Erythroblast (primary cell): ENCODE measurements at regions not wholly inside any gene's neighbourhood (a gene's known extent, or its start where the extent isn't known, plus 50 kb on each side); places are given as distances from the start of the nearest gene placed in this dataset.

Experiments
- DNase-seq, 2 experiments: peaks; one replicate each; lab custom pipeline; 2025; lab: John Stamatoyannopoulos, UW
- GATA1 ChIP-seq: IDR thresholded peaks from 2 replicates; pipeline ENCODE4 v1.6.1; 2011; ENCODE audit warnings: low read depth, mild to moderate bottlenecking, control low read depth, low read length, moderate library complexity
- POLR2A ChIP-seq: IDR thresholded peaks from 2 replicates; pipeline ENCODE4 v1.6.1; 2011; ENCODE audit warnings: mild to moderate bottlenecking, low read length

DNA sequence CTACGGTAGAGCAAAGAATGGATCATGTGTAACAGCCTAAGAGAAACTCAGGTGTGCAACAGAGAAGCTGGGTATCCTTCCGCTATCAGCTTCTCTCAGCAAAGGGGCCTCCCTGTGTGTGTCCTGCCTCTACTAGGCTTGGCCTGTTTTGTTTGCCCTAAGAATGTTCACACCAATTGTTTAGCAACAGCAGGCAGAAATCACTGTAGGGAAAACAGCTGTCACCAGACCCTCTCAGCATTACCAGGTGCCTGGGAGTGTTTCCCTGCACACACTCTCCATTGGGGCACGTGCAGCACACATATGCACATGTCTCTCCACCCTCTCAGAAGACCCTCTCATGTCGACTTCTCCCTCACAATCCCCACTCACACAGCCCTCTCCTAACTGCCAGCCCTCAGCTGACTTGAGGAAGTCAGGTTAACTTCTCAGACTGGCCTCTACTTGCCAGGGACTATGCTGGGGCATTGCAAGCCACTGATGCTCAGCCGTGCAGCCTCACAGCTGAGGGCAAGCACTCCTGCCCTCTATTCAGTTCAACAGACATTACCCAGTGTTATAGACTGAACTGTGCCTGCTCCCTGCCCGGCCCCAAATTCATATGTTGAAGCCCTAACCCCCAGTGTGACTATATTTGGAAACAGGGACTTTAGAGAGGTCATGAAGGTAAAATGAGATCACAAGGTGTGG is 97.6 kb downstream of the TRIM29 start:
- TF ChIP-seq GATA1, result no peak
- TF ChIP-seq POLR2A, result no peak
- no peak for DNase-seq

DNA sequence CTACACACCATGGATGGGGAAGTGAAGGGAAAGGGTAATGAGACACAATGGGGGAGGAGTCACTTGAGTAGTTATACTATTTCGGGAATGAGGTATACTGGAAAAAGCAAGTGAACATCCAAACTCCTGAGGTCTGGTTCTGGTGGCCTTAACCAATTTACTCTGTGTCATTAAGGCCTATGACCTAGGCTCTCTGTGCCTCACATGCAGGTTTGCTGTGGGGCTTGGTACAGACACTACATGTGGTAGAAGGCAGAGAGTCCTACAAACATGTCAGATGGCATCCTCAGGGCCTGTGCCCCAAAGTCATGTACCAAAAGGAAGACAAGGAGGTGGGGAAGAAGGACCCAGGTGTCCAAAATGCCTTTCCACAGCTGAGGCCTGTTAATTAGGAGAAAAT is 98.9 kb downstream of the TRIM29 start:
- TF ChIP-seq POLR2A, result no peak
- no peak for TF ChIP-seq GATA1
- DNase-seq, result no peak

DNA sequence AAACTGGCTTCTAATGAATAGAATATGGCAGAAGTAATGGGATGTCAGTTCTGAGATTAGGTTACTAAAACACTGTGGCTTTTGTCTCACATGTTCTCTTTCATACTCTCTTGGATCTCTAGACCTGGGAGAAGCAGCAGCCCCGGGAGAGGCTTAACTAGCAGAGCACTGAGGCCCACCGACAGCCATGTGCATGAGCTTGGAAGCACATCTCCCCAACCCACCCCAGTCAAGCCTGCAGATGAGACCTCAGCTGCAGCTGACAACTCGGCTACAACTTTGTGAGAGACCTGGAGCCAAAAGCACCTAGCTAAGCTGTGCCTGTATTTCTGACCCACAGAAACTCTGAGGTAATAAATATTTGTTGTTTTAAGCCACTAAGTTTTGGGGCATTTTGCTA is 100.8 kb downstream of the TRIM29 start:
- no peak for DNase-seq
- no peak for TF ChIP-seq POLR2A
- no peak for TF ChIP-seq GATA1

DNA sequence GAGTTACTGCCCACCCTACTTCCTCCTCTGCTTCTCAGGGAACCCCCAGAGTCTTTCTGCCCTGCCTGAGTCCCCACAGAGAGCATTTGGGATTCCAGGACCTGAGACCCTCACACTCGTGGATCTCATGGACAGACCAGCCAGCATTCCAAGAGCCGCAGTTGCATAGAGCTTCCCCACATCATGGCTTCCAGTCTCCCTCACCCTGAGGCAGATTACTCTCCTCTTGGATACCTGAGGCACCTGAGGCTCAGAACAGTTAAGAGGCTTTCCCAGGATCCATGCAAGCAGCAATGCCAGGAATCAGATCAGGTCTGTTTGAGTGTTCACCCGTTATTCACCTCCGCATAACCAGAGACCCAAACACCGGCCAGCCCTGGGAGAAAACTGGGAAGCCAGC is 102.2 kb downstream of the TRIM29 start:
- no peak for DNase-seq
- TF ChIP-seq POLR2A (no peak), GATA1 (no peak)

DNA sequence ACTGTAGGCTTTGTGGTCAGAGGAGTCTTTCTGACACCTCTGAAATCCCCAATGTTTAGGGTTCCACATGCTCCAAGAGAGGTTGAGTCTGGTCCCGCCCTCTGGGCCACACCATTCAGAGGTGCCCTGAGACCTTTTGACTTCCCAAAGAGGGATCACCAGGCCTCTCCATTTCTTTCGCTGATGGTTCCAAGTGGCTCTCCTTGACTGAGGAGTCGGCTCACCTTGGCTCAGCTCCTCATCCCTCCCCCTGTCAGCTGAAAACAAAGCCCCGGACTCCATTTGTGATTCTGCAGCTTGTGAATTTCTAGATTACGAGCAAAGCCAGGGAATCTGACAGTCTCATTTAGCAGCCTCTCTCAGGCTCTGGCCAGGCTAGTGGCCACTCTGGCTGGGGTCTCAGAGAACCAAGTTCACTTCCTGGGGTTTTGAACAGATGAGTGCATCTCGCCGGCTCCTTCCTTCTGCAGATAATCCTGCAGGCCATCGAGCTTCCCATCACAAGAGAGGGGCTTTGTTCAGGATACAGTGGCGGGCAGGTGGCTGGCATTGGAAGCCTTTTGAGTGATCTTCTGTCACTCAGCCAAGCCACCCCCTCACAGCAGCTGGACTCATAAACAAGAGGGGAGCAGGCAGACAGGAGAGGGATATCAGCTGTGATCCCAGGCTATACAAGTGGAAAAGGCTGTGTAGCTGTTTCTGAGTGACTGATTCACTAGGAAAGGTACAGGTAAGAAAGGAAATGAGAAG is 102.9 kb downstream of the TRIM29 start:
- no peak for DNase-seq
- TF ChIP-seq POLR2A (no peak), GATA1 (no peak)

DNA sequence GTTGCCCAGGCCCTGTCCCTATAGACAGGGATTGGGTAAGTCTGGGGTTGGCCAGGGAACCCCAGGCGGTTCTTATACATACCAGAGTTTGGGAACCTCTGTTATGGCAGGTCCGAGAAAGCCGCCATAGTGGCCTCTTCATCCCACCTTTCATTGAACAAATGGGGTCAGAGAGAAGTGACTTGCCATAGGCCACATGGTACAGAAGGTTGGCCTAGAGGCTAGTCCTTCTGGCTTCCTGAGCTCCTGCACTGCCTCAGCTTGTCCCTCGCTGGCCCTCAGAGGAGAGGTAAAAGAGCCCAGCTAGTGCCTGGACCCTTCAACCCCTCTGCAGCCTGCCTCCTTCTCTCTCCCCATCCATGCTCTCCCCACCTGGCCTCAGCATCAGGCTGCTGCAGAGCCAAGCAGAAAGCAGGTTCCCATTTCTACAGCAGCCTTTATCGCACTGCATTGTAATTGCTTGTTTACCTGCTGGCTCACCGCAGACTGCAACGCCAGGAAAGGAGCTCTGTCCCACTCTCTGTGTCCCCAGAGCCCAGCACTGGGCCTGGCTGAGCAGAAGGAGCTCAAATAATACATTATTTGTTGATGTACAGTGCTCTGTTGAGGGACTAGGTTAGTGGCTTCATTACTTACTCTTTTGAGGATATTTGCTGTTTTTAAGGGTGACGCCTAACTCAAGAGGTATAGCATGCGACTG is 103.6 kb downstream of the TRIM29 start:
- no peak for DNase-seq
- TF ChIP-seq GATA1 (no peak), POLR2A (no peak)

DNA sequence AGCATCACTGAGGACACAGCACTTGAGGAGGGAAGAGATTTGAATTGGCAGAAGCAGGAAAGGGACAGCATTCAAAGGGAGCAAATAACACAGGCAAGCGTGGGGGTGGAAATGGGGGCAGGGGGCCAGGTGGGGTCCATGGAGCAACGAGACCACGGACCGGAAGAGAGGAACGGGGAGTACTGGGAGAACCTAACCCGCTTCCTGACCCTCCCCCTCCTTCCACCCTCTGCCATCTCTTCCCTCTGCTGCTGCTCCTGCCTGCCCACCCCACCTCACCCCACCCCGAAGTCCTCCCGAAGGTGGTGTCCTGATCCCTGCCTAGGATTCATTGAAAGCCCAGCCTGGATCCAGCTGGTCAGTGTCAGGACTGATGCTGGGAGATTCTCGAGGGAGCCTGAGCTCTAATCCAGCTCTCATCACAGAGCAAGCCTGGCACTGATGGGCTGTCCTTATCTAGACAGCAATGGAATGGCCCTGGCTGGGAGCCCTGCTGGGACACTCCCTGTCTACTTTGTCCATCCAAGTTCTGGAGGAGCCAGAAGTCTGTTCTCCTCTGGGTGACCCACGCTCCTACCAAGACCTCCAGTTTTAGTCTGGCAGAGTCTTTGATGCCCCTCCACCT is 105.0 kb downstream of the TRIM29 start:
- no peak for DNase-seq
- no peak for TF ChIP-seq GATA1
- TF ChIP-seq POLR2A, result no peak

DNA sequence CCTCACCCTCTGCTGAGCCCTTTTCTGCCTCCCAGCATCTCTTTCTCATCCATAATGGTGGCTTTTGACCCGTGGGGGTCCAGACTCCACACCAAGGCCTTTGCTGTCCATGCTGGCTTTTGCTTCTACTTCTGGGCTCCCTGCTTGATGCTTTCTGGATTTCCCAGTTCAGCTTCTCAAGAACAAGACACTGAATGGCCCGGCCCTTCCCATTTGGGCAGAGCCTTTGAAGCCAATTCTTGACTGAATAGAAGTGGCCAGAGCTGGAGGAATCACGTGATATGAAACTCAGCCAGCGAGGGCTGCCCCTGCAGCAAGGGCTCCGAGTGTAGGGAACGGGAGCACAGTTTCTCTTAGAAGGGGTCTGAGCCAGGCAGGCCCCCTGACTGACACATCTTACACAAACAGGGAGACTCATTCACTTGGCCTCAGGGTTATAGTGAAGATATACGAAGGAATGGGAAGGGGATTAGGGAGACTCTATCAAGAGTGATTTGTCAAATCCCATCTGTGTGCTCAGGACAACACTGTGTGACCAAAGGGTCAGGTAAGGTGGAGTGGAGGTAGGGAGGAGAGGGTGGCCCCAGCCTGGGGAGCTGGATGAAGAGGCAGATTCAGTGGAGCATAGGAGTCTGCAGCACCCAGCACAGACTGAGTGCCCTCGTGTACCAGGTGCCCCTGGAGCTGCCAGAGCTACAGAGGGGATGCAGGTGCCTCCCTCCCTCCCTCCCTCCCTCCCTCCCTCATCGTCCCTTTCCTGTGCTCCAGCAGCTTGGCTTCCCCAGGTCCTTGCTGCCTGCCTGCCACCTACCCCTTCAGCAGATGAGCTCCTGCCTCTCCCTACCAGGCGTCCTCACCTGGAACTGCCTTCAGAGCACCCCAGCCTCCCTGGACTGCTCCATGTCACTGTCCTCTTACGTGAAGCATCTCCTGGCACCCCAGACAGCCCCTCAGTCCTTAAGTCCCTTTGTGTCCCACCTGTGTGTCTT is 106.0 kb downstream of the TRIM29 start:
- TF ChIP-seq GATA1 (no peak), POLR2A (no peak)

DNA sequence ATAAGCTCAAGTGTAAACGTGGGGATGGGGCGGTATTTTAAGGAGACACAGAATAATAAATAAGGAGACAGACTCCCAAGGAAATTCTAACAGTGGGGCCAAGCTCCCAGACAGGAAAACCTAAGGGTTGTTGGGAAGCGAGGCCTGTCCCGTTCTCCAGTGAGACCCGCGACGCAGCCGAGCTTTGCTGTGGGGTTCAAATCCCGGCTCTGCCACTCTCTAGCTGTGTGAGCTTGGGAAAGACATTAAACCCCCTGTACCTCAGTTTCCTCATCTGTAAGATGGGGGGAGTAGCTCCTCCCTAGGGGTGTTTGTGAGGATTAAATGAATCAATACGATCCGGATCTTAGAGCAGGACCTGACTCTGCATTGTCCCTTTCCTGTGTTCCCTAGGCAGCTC is 106.8 kb downstream of the TRIM29 start:
- no peak for DNase-seq
- TF ChIP-seq POLR2A (no peak), GATA1 (no peak)

More for the DNA sequence above, 106.0 kb downstream of the TRIM29 start:
- no peak for DNase-seq

DNA sequence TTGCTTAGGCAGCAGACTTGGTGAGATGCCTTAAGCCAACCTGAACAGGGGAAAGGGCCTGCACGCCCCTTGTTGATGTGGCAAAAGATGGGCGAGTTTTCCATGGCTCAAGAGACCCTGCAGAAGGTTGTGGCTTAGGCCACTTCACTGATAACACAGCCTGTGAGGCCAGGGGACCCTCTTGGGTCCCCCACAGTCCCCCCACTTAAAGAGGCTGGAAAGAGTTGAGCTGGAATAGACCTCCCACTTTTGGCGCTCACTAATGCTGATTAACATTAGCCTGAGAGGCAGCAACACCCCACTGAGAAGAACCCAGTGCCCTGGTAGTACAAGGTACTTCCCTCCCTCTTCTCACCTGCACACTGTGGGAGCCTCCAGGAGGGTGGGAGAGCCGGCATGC is 107.5 kb downstream of the TRIM29 start:
- no peak for TF ChIP-seq POLR2A
- no peak for TF ChIP-seq GATA1
- DNase-seq, result no peak

DNA sequence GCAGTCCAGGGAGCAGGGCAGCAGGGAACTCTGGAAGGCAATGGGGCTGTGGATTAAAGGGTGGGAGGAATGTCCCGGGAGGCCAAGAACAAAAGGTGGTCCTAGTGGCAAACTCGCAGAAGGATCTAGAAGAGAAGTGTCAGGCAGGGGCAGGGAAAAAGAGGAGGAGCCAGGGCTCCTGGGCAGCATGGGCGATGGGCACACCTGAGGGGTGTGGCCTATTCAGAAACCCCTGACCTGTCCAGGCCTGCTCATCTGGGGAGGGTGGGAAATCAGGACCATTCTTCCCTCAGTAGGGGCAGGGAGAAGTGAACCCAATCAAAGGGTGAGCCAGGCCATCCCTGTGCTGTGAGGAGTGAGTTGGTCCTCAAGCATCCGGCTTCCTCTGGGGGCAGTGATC is 108.6 kb downstream of the TRIM29 start:
- TF ChIP-seq POLR2A (no peak), GATA1 (no peak)
- DNase-seq, result no peak

DNA sequence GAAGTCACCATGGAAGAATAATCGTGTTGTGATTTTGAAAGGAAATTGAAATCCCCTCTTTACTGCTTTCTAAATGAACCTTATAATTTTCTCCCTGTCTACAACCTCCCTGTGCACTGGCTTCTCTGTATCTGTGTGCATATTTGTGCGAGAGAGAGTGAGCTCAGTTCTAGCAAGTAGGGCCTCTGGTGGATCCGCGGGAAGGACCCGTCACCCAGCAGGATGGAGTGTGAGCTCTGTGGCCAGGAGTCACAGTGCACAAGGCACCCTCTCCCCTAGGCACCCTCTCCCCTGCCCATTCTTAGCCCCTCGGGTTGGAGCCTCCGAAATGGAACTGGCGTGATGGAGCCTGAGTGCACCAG is 109.0 kb downstream of the TRIM29 start:
- TF ChIP-seq POLR2A (no peak), GATA1 (no peak)
- DNase-seq, result no peak
